ENCODE measurements at regions not wholly inside any gene's neighbourhood (a gene's known extent, or its start where the extent isn't known, plus 50 kb on each side); places are given as distances from the start of the nearest gene placed in this dataset.

DNA sequence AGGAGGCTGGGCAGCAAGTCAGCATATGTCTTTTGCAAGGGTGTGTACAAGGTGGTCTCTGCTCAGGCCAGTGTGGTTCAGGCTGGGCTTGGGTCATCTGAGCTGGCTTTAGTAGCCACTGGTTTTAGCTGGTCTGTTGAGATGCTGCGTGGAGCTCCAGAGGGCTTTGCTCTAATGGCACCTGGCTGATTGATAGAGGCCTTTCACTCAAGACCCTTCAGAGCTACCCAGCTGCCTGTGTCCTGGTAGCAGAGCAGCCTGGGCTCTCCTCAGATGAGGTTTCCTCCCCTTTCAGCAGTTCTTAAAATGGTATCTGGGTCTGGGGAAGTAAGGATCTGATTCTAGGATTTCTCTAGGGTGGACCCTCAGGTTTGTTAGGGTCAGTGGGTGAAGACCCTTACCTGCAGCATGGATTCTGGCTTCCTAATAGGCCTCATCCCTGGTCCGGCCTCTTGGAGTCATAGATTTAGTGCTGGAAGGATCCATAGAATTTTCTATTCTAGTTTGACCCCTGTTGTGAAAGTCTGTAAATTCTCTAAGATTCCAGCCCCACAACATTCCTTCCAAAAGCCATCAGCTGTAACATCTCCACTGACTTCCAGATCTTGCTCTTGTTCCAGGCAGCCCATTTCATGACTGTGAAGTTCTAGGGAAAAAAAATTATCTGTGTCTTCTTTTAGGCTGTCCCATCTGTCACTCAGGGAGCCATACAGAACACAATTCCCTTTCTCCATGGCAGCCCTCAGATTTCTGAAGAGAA lies 190.2 kb upstream of the ZBED5 start:
- WGBS (ENCODE audit: insufficient coverage), result 100% methylated on average over 1 of the region's 2 CpGs
- ChIA-PET POLR2A (no interaction called here), CTCF (interaction anchor here (1.5 to 1.6 kb wide), 2 partner anchors 20 to 740 kb away, joined by 3 to 5 read pairs; no protein-coding TSS in a partner anchor)
- H3K9me3 ChIP-seq (ENCODE audit: control extremely low read depth in 1 of 5, control insufficient read depth in 4 of 5, insufficient read depth in 2 of 5, low read depth in 1 of 5, low read length in 4 of 5), result peaks cover 0 to 7% (median 0%) of the 10 kb centered on the region in 5 experiments
- H3K27me3 ChIP-seq (replicated peaks in 2 of 5; ENCODE audit: control insufficient read depth in 4 of 5, insufficient read depth in 5 of 5, low read length in 4 of 5), result no peaks in the 10 kb centered on the region
- no peaks in the 10 kb centered on the region for H3K4me1 ChIP-seq (ENCODE audit: control extremely low read depth in 1 of 4, control insufficient read depth in 4 of 4, insufficient read depth in 4 of 4, low read length in 3 of 4)
- H3K36me3 ChIP-seq (ENCODE audit: control insufficient read depth in 4 of 4, insufficient read depth in 4 of 4, low read length in 3 of 4), result no peaks in the 10 kb centered on the region
- no peak for DNase-seq
- no peak overlapping the region for H3K4me3 ChIP-seq (ENCODE audit: control insufficient read depth in 1 of 7, extremely low read depth in 1 of 7, insufficient read depth in 4 of 7, low read depth in 2 of 7, low read length in 6 of 7)
- H3K27ac ChIP-seq (ENCODE audit: insufficient read depth in 1 of 2, low read depth in 1 of 2, low read length in 2 of 2, poor library complexity in 1 of 2, severe bottlenecking in 2 of 2), result no peak overlapping the region

DNA sequence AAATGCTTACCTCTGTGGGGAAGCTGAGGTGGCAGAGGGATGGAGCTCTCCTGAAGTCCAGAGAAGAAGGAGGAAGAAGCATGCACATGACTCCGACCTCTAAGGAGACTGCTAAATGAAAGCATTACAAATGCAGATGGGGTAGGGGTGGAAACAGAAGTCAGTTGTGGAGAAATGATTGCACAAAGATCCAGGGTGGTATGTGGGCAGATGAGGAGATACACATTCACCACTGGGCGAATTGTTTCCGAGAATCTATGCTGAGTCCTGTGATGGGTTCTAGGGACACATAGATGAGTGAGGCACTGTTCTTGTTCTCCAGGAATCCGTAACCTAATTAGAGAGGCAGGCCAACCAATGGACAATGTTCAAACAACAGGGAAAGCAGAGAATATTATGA lies 188.9 kb upstream of the ZBED5 start:
- peaks cover 0 to 3% (median 0%) of the 10 kb centered on the region in 5 experiments for H3K9me3 ChIP-seq (ENCODE audit: control extremely low read depth in 1 of 5, control insufficient read depth in 4 of 5, insufficient read depth in 2 of 5, low read depth in 1 of 5, low read length in 4 of 5)
- H3K4me3 ChIP-seq (ENCODE audit: control insufficient read depth in 1 of 7, extremely low read depth in 1 of 7, insufficient read depth in 4 of 7, low read depth in 2 of 7, low read length in 6 of 7), result no peak overlapping the region
- 88% methylated on average over 4 of the region's 4 CpGs for WGBS (ENCODE audit: insufficient coverage)
- H3K36me3 ChIP-seq (ENCODE audit: control insufficient read depth in 4 of 4, insufficient read depth in 4 of 4, low read length in 3 of 4), result no peaks in the 10 kb centered on the region
- POLR2A ChIA-PET, result no interaction called here
- CTCF ChIA-PET, result interaction anchor here (1.5 kb wide), 1 partner anchor 19 kb away, joined by 3 read pairs; no protein-coding TSS in a partner anchor
- DNase-seq, result no peak
- no peak overlapping the region for H3K27ac ChIP-seq (ENCODE audit: insufficient read depth in 1 of 2, low read depth in 1 of 2, low read length in 2 of 2, poor library complexity in 1 of 2, severe bottlenecking in 2 of 2)
- H3K27me3 ChIP-seq (replicated peaks in 2 of 5; ENCODE audit: control insufficient read depth in 4 of 5, insufficient read depth in 5 of 5, low read length in 4 of 5), result no peaks in the 10 kb centered on the region
- H3K4me1 ChIP-seq (ENCODE audit: control extremely low read depth in 1 of 4, control insufficient read depth in 4 of 4, insufficient read depth in 4 of 4, low read length in 3 of 4), result no peaks in the 10 kb centered on the region

DNA sequence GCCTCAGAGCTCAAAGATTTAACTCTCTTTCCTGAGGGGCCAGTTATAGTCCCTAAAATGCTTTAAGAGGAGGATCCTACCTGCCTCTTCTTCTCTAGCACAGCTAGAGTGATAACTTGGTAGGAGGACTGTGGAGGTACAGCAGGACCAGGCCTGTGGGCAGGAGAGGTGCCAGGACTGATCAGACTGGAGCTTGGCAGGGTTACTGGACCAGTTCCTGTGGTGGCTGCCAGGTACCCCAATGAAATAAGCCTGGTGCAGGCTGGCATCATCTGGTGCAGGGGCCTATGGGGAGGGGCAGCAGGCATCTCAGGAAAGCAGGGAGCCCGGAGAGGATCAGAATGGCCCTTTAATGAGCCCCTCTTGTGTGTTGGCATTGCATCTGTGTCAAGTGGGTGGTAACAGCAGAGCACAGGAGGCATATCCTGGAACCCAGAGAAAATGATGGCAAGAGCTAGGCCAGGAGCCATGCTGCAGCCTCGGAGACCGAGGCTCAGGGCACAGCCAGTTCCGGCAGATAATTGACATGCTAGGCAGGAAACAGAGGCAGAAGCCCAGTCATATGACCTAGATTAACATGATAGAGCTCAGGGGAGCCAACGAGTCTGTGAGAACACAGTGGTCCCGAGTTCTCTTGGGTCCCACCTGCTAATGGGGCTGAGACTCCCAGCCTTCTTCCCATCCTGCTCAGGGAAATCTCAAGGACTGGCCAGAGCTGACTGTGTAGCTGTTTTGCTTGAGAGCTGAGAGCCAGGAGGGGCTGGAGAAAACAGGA lies 187.5 kb upstream of the ZBED5 start:
- Histone ChIP-seq H3K9me3 (ENCODE audit: control extremely low read depth in 1 of 5, control insufficient read depth in 4 of 5, insufficient read depth in 2 of 5, low read depth in 1 of 5, low read length in 4 of 5) (peaks cover 0 to 3% (median 0%) of the 10 kb centered on the region in 5 experiments), H3K36me3 (ENCODE audit: control insufficient read depth in 4 of 4, insufficient read depth in 4 of 4, low read length in 3 of 4) (no peaks in the 10 kb centered on the region), H3K27ac (ENCODE audit: insufficient read depth in 1 of 2, low read depth in 1 of 2, low read length in 2 of 2, poor library complexity in 1 of 2, severe bottlenecking in 2 of 2) (no peak overlapping the region), H3K4me3 (ENCODE audit: control insufficient read depth in 1 of 7, extremely low read depth in 1 of 7, insufficient read depth in 4 of 7, low read depth in 2 of 7, low read length in 6 of 7) (no peak overlapping the region), H3K27me3 (replicated peaks in 2 of 5; ENCODE audit: control insufficient read depth in 4 of 5, insufficient read depth in 5 of 5, low read length in 4 of 5) (no peaks in the 10 kb centered on the region), H3K4me1 (ENCODE audit: control extremely low read depth in 1 of 4, control insufficient read depth in 4 of 4, insufficient read depth in 4 of 4, low read length in 3 of 4) (no peaks in the 10 kb centered on the region)
- 94% methylated on average over 6 of the region's 6 CpGs for WGBS (ENCODE audit: insufficient coverage)
- ChIA-PET POLR2A (no interaction called here), CTCF (interaction anchor here (0.7 to 1.3 kb wide), 3 partner anchors 8 to 24 kb away, joined by 3 read pairs; no protein-coding TSS in a partner anchor)
- DNase-seq, result no peak

DNA sequence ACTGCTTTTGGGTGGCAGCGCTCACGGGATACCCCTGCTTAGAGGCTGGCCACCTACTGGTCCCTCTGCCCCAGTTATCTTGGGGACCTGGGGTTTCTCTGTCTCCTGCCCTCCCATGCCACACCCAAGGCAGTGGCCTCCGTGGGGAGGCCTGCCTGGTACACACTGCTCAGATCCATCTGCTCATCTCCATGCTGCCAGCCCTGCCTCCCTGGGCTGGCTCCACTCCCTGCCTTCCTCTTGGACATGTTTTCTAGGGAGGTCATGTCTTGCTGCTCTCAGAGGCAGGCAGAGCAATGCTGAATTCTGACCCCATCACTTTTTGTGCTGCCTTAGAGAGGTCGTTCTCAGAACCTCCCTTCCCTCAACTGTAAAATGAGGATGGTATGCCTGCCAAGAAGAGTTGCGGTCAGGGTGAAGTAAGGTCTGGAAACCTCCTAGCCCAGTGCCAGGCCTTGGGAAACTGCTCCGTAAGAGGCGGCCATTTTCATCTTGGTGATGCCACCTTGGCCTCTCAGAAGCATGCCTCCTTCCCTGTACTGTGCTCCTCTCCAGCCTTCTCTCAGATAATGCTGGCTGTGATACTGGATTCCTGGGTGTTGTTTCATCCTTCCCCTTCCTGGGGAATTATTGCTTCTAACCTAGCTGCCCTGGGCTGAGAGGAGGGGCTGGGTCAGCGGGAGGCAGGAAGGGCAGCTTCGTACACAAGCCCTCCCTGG lies 186.4 kb upstream of the ZBED5 start:
- WGBS (ENCODE audit: insufficient coverage), result 94% methylated on average over 9 of the region's 9 CpGs
- Histone ChIP-seq H3K36me3 (ENCODE audit: control insufficient read depth in 4 of 4, insufficient read depth in 4 of 4, low read length in 3 of 4) (no peaks in the 10 kb centered on the region), H3K9me3 (ENCODE audit: control extremely low read depth in 1 of 5, control insufficient read depth in 4 of 5, insufficient read depth in 2 of 5, low read depth in 1 of 5, low read length in 4 of 5) (no peaks in the 10 kb centered on the region), H3K27me3 (replicated peaks in 2 of 5; ENCODE audit: control insufficient read depth in 4 of 5, insufficient read depth in 5 of 5, low read length in 4 of 5) (no peaks in the 10 kb centered on the region), H3K4me3 (ENCODE audit: control insufficient read depth in 1 of 7, extremely low read depth in 1 of 7, insufficient read depth in 4 of 7, low read depth in 2 of 7, low read length in 6 of 7) (no peak overlapping the region), H3K27ac (ENCODE audit: insufficient read depth in 1 of 2, low read depth in 1 of 2, low read length in 2 of 2, poor library complexity in 1 of 2, severe bottlenecking in 2 of 2) (no peak overlapping the region), H3K4me1 (ENCODE audit: control extremely low read depth in 1 of 4, control insufficient read depth in 4 of 4, insufficient read depth in 4 of 4, low read length in 3 of 4) (no peaks in the 10 kb centered on the region)
- POLR2A ChIA-PET, result no interaction called here
- CTCF ChIA-PET, result interaction anchor here (1.0 to 1.3 kb wide), 2 partner anchors 25 to 29 kb away, joined by 3 read pairs; no protein-coding TSS in a partner anchor
- DNase-seq, result no peak

DNA sequence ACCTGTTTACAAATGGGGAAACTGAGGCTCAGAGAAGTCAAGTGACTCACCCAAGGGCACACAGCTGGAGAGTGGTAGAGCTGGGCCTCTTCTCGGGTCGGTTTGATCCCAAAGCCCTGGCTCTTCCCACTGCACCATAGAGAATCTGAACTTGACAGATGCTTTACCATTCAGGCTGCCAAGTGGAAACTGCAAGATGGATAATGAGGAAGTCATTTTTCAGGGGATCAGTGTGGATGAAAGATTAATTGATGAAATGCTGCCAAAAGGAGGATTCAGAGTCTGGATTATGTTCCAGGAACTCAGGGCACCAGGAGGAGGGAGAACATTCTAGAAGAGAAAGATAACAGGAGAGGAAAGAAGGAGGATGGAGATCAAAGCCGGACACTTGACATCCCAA lies 185.9 kb upstream of the ZBED5 start:
- DNase-seq, result no peak
- ChIA-PET POLR2A (no interaction called here), CTCF (interaction anchor here (1.0 to 1.3 kb wide), 2 partner anchors 30 to 757 kb away, joined by 3 to 4 read pairs; no protein-coding TSS in a partner anchor)
- Histone ChIP-seq H3K36me3 (ENCODE audit: control insufficient read depth in 4 of 4, insufficient read depth in 4 of 4, low read length in 3 of 4) (no peaks in the 10 kb centered on the region), H3K4me1 (ENCODE audit: control extremely low read depth in 1 of 4, control insufficient read depth in 4 of 4, insufficient read depth in 4 of 4, low read length in 3 of 4) (no peaks in the 10 kb centered on the region), H3K4me3 (ENCODE audit: control insufficient read depth in 1 of 7, extremely low read depth in 1 of 7, insufficient read depth in 4 of 7, low read depth in 2 of 7, low read length in 6 of 7) (no peak overlapping the region), H3K27ac (ENCODE audit: insufficient read depth in 1 of 2, low read depth in 1 of 2, low read length in 2 of 2, poor library complexity in 1 of 2, severe bottlenecking in 2 of 2) (no peak overlapping the region), H3K27me3 (replicated peaks in 2 of 5; ENCODE audit: control insufficient read depth in 4 of 5, insufficient read depth in 5 of 5, low read length in 4 of 5) (no peaks in the 10 kb centered on the region), H3K9me3 (ENCODE audit: control extremely low read depth in 1 of 5, control insufficient read depth in 4 of 5, insufficient read depth in 2 of 5, low read depth in 1 of 5, low read length in 4 of 5) (no peaks in the 10 kb centered on the region)
- 100% methylated on average over 2 of the region's 3 CpGs for WGBS (ENCODE audit: insufficient coverage)

DNA sequence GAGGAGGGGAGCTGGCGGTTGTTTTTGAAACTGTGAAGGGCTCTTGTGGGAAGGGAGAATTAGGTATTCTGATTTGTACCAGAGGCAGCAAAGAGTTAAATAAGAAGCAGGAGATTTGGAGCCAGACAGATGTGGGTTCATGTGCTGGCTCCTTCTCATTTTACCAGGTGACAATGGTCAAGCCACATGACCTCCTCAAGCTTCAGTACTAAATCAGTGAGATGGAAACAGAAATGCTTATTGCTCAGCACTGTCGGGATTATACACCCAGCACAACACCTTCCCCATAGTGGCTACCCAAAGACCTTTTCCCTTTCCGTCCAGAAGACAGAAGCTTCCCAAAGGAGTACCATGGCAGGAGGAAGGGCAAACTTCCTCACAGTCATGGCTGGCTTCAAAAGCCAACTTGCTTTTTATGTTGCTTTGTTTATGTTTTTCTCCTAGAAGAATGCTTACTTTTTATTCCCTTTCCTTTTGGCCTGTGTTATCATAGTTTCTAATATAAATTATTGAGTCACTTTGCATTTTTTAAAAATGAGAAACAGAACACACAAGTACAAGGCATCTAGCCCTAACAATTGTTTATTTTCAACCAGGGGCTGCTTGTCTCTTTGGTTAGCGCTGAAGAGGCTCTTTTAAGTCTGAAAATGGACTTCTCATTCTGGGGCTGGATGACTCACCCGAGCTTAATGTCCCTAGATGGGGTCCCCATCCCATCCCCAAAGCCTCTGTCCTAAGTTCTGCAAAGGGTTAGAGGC lies 181.5 kb upstream of the ZBED5 start:
- Histone ChIP-seq H3K27ac (ENCODE audit: insufficient read depth in 1 of 2, low read depth in 1 of 2, low read length in 2 of 2, poor library complexity in 1 of 2, severe bottlenecking in 2 of 2) (no peak overlapping the region), H3K36me3 (ENCODE audit: control insufficient read depth in 4 of 4, insufficient read depth in 4 of 4, low read length in 3 of 4) (no peaks in the 10 kb centered on the region), H3K4me3 (ENCODE audit: control insufficient read depth in 1 of 7, extremely low read depth in 1 of 7, insufficient read depth in 4 of 7, low read depth in 2 of 7, low read length in 6 of 7) (no peak overlapping the region), H3K4me1 (ENCODE audit: control extremely low read depth in 1 of 4, control insufficient read depth in 4 of 4, insufficient read depth in 4 of 4, low read length in 3 of 4) (peaks cover 0 to 7% (median 3%) of the 10 kb centered on the region in 4 experiments), H3K27me3 (replicated peaks in 2 of 5; ENCODE audit: control insufficient read depth in 4 of 5, insufficient read depth in 5 of 5, low read length in 4 of 5) (peaks cover 0 to 3% (median 0%) of the 10 kb centered on the region in 5 experiments), H3K9me3 (ENCODE audit: control extremely low read depth in 1 of 5, control insufficient read depth in 4 of 5, insufficient read depth in 2 of 5, low read depth in 1 of 5, low read length in 4 of 5) (no peaks in the 10 kb centered on the region)
- ChIA-PET CTCF (interaction anchor here (0.9 to 6.8 kb wide), 5 partner anchors 12 to 751 kb away, joined by 4 to 64 read pairs (median 36); no protein-coding TSS in a partner anchor), POLR2A (no interaction called here)
- DNase-seq, result no peak
- 87% methylated on average over 5 of the region's 5 CpGs for WGBS (ENCODE audit: insufficient coverage)

All from common myeloid progenitor, CD34-positive (primary cell).